ENCODE measurements at regions not wholly inside any gene's neighbourhood (a gene's known extent, or its start where the extent isn't known, plus 50 kb on each side); places are given as distances from the start of the nearest gene placed in this dataset.
"Not testable (repeated sequence)": the region's sequence is repeated elsewhere in the genome, so short reads cannot be mapped to it uniquely, and the experiment has no call there.

- no peak for FAIRE-seq
These were observed 71.0 kb downstream of the COQ2 start for GRCh38 chr4:83213640-83214039.

GRCh38 chr4:83212041-83212851 lies 72.4 kb downstream of the COQ2 start:
- DNase-seq (ENCODE audit: low spot score) (no peak), FAIRE-seq (no peak)

More at GRCh38 chr4:83213640-83214039, 71.0 kb downstream of the COQ2 start:
- no peak for DNase-seq (ENCODE audit: low spot score)

GRCh38 chr4:83209419-83209818 lies 75.2 kb downstream of the COQ2 start:
- no peak for FAIRE-seq

GRCh38 chr4:83208371-83209365 lies 75.9 kb downstream of the COQ2 start:
- DNase-seq (ENCODE audit: low spot score), result peak; percentile 37
- no peak for FAIRE-seq

More at GRCh38 chr4:83209419-83209818, 75.2 kb downstream of the COQ2 start:
- no peak for DNase-seq (ENCODE audit: low spot score)

GRCh38 chr4:83207497-83208101 lies 77.0 kb downstream of the COQ2 start:
- peak; percentile 97 for FAIRE-seq
- DNase-seq (ENCODE audit: low spot score), result peak; percentile 90

GRCh38 chr4:83205760-83206159 lies 78.8 kb downstream of the COQ2 start:
- FAIRE-seq (no peak), DNase-seq (ENCODE audit: low spot score) (no peak)

GRCh38 chr4:83204731-83205130 lies 79.9 kb downstream of the COQ2 start:
- DNase-seq (ENCODE audit: low spot score), result no peak
- no peak for FAIRE-seq

- DNase-seq (ENCODE audit: low spot score) (no peak), FAIRE-seq (no peak)
These were observed 82.8 kb downstream of the COQ2 start for GRCh38 chr4:83201761-83202160.

GRCh38 chr4:83197555-83198235 lies 83.2 kb upstream of the PLAC8 start:
- FAIRE-seq (no peak), DNase-seq (ENCODE audit: low spot score) (no peak)

GRCh38 chr4:83196921-83197320 lies 82.4 kb upstream of the PLAC8 start:
- no peak for FAIRE-seq
- no peak for DNase-seq (ENCODE audit: low spot score)

GRCh38 chr4:83195269-83195668 lies 80.7 kb upstream of the PLAC8 start:
- no peak for FAIRE-seq
- DNase-seq (ENCODE audit: low spot score), result no peak

- DNase-seq (ENCODE audit: low spot score); FAIRE-seq: not testable (repeated sequence)
These were observed 80.1 kb upstream of the PLAC8 start for GRCh38 chr4:83194588-83194987.

- FAIRE-seq, result no peak
- DNase-seq (ENCODE audit: low spot score), result no peak
These were observed 78.1 kb upstream of the PLAC8 start for GRCh38 chr4:83192634-83193033.

GRCh38 chr4:83191026-83191425 lies 76.5 kb upstream of the PLAC8 start:
- peak; percentile 84 for FAIRE-seq
- DNase-seq (ENCODE audit: low spot score), result peak; percentile 60

GRCh38 chr4:83189631-83190136 lies 75.2 kb upstream of the PLAC8 start:
- FAIRE-seq, result no peak

GRCh38 chr4:83180431-83180968 lies 66.0 kb upstream of the PLAC8 start:
- FAIRE-seq (no peak), DNase-seq (ENCODE audit: low spot score) (no peak)

More at GRCh38 chr4:83189631-83190136, 75.2 kb upstream of the PLAC8 start:
- no peak for DNase-seq (ENCODE audit: low spot score)

- DNase-seq (ENCODE audit: low spot score) (no peak), FAIRE-seq (no peak)
These were observed 64.7 kb upstream of the PLAC8 start for GRCh38 chr4:83179205-83179604.

GRCh38 chr4:83178029-83178428 lies 63.5 kb upstream of the PLAC8 start:
- FAIRE-seq, result no peak

GRCh38 chr4:83177182-83177581 lies 62.7 kb upstream of the PLAC8 start:
- DNase-seq (ENCODE audit: low spot score), result no peak
- FAIRE-seq, result no peak

More at GRCh38 chr4:83178029-83178428, 63.5 kb upstream of the PLAC8 start:
- DNase-seq (ENCODE audit: low spot score), result no peak

GRCh38 chr4:83174844-83175414 lies 60.4 kb upstream of the PLAC8 start:
- DNase-seq (ENCODE audit: low spot score) (no peak), FAIRE-seq (no peak)

Data from RCC 7860 (cell line).